Neural progenitor cell (in vitro differentiated cells): ENCODE measurements at regions not wholly inside any gene's neighbourhood (a gene's known extent, or its start where the extent isn't known, plus 50 kb on each side); places are given as distances from the start of the nearest gene placed in this dataset.

Experiments used
- DNase-seq: peaks from one replicate; pipeline ENCODE4 v3.0.0-alpha.2; 2016; ENCODE audit warnings: low spot score
- H2AFZ ChIP-seq: fragments of 200-600 bp; sonication (generic); replicated peaks from 2 replicates; pipeline ENCODE4 v1.6.1; 2016; ENCODE audit warnings: antibody characterized with exemption
- H3F3A ChIP-seq: fragments of 200-600 bp; sonication (generic); 2 replicates; pipeline ENCODE4 v1.6.1; 2016; ENCODE audit warnings: antibody characterized with exemption, low read depth
- H3K27ac ChIP-seq: fragments of 200-600 bp; sonication (generic); 2 replicates; pipeline ENCODE4 v1.5.1; 2016; ENCODE audit warnings: mild to moderate bottlenecking
- H3K27me3 ChIP-seq: fragments of 200-600 bp; sonication (generic); 2 replicates; pipeline ENCODE4 v1.6.1; 2016; ENCODE audit warnings: mild to moderate bottlenecking, moderate library complexity
- H3K36me3 ChIP-seq: fragments of 200-600 bp; sonication (generic); 2 replicates; pipeline ENCODE4 v1.5.1; 2016
- H3K4me1 ChIP-seq: fragments of 200-600 bp; sonication (generic); 2 replicates; pipeline ENCODE4 v1.6.1; 2016; ENCODE audit warnings: mixed run types
- H3K4me2 ChIP-seq: fragments of 200-600 bp; sonication (generic); 2 replicates; pipeline ENCODE4 v1.6.1; 2016
- H3K4me3 ChIP-seq: fragments of 200-600 bp; sonication (generic); 2 replicates; pipeline ENCODE4 v1.5.1; 2016
- H3K79me2 ChIP-seq: fragments of 200-600 bp; sonication (generic); 2 replicates; pipeline ENCODE4 v1.6.1; 2016; ENCODE audit warnings: low read depth
- H3K9ac ChIP-seq: fragments of 200-600 bp; sonication (generic); 2 replicates; pipeline ENCODE4 v1.6.1; 2016
- H3K9me3 ChIP-seq: fragments of 200-600 bp; sonication (generic); 2 replicates; pipeline ENCODE4 v1.5.1; 2016; ENCODE audit warnings: low read depth
- H4K20me1 ChIP-seq: fragments of 200-600 bp; sonication (generic); 2 replicates; pipeline ENCODE4 v1.6.1; 2016; ENCODE audit warnings: low read depth
- H3K27ac Mint-ChIP-seq: 3 replicates; pipeline ENCODE4 v1.8.0; 2021; ENCODE audit warnings: mixed read lengths
- H3K27me3 Mint-ChIP-seq: 2 replicates; pipeline ENCODE4 v1.8.0; 2022; ENCODE audit warnings: low read depth, mild to moderate bottlenecking, inconsistent platforms, moderate library complexity, mixed read lengths; ENCODE audit not compliant: insufficient read depth
- H3K36me3 Mint-ChIP-seq: 3 replicates; pipeline ENCODE4 v1.8.0; 2021; ENCODE audit warnings: mixed read lengths
- H3K4me1 Mint-ChIP-seq: 3 replicates; pipeline ENCODE4 v1.8.0; 2021; ENCODE audit warnings: mixed read lengths
- H3K4me3 Mint-ChIP-seq: 3 replicates; pipeline ENCODE4 v1.8.0; 2021; ENCODE audit warnings: mild to moderate bottlenecking, moderate library complexity, mixed read lengths
- H3K9me3 Mint-ChIP-seq: 3 replicates; pipeline ENCODE4 v1.8.0; 2020; ENCODE audit warnings: mixed read lengths
- EZH2 ChIP-seq: fragments of 200-600 bp; sonication (generic); IDR thresholded peaks from 2 replicates; pipeline ENCODE4 v1.6.1; 2017; ENCODE audit warnings: antibody characterized with exemption, mild to moderate bottlenecking, moderate library complexity
- EZH2phosphoT487 ChIP-seq: fragments of 200-600 bp; sonication (generic); IDR thresholded peaks from 2 replicates; pipeline ENCODE4 v1.6.1; 2017; ENCODE audit warnings: antibody characterized with exemption
- TF ChIP-seq, protein P1 (sequence below): fragments of 200-600 bp; sonication (generic); IDR thresholded peaks from 2 replicates; pipeline ENCODE4 v1.5.1; 2017; ENCODE audit warnings: antibody characterized with exemption, mild to moderate bottlenecking

DNA sequence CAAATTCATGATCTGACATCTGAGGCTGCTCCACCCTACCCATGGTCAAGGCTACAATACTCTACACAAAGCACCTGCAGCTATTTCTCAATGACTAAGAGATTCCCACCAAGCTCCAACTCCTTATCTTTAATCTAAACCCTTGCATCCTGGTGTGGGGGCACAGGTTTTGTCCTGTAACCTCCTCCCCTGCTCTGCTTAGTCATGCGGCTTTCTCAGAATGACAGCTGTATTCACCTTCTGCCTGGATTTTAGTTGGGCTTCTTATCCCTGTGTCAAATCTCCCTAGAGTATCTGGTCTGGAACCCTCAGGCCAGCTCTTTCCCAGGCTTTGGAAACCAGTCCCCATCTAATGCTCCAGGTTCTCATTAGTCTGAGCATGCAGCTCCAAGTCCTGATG, 159.0 kb downstream of the BARHL2 start:
- H3K4me3 Mint-ChIP-seq: no peak overlapping the region
- DNase-seq: no peak
- H3K9ac ChIP-seq: no peak overlapping the region

DNA sequence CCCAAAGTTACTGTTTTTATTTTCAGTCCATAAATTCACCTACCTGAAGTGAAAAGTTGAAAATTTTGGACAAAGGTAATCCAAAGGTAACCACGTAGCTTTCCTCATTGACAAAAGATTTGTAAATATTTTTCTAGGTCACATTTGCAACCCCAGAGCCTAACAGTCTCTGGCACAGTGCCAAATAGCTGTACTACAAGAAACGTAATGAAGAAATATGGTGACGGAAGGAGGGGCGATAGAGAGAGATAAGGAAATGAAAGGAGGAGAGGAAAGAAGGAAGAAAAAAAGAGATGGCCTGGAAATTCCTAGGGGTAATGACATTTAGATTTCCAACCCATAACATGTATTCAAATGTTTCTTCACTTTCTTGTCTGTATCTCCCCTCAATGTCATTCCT, 159.4 kb downstream of the BARHL2 start:
- no peak overlapping the region for H2AFZ ChIP-seq
- Mint-ChIP-seq H3K9me3 (peaks cover 9% of the 10 kb centered on the region), H3K27me3 (peaks cover 7% of the 10 kb centered on the region), H3K27ac (no peak overlapping the region), H3K4me1 (peaks cover 36% of the 10 kb centered on the region), H3K4me3 (no peak overlapping the region), H3K36me3 (peaks cover 2% of the 10 kb centered on the region)
- H3F3A ChIP-seq: no peaks in the 10 kb centered on the region
- no peak overlapping the region for H3K4me3 ChIP-seq
- DNase-seq: no peak
- H4K20me1 ChIP-seq: no peaks in the 10 kb centered on the region
- H3K9me3 ChIP-seq: no peaks in the 10 kb centered on the region
- no peaks in the 10 kb centered on the region for H3K79me2 ChIP-seq
- H3K27me3 ChIP-seq: peaks cover 8% of the 10 kb centered on the region
- no peak overlapping the region for H3K4me2 ChIP-seq
- no peaks in the 10 kb centered on the region for H3K36me3 ChIP-seq
- H3K27ac ChIP-seq: no peak overlapping the region
- peaks cover 9% of the 10 kb centered on the region for H3K4me1 ChIP-seq
- H3K9ac ChIP-seq: no peak overlapping the region
- TF ChIP-seq EZH2 (no peak), EZH2phosphoT487 (no peak)
- TF ChIP-seq, protein P1, sequence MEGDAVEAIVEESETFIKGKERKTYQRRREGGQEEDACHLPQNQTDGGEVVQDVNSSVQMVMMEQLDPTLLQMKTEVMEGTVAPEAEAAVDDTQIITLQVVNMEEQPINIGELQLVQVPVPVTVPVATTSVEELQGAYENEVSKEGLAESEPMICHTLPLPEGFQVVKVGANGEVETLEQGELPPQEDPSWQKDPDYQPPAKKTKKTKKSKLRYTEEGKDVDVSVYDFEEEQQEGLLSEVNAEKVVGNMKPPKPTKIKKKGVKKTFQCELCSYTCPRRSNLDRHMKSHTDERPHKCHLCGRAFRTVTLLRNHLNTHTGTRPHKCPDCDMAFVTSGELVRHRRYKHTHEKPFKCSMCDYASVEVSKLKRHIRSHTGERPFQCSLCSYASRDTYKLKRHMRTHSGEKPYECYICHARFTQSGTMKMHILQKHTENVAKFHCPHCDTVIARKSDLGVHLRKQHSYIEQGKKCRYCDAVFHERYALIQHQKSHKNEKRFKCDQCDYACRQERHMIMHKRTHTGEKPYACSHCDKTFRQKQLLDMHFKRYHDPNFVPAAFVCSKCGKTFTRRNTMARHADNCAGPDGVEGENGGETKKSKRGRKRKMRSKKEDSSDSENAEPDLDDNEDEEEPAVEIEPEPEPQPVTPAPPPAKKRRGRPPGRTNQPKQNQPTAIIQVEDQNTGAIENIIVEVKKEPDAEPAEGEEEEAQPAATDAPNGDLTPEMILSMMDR: no peak

More for the DNA sequence above, 159.0 kb downstream of the BARHL2 start:
- Histone ChIP-seq H3K79me2 (no peaks in the 10 kb centered on the region), H3K36me3 (no peaks in the 10 kb centered on the region), H3K4me3 (no peak overlapping the region), H3K4me2 (no peak overlapping the region), H3K27me3 (peaks cover 8% of the 10 kb centered on the region), H3K27ac (no peak overlapping the region), H3F3A (no peaks in the 10 kb centered on the region), H2AFZ (no peak overlapping the region), H3K4me1 (peaks cover 9% of the 10 kb centered on the region), H4K20me1 (no peaks in the 10 kb centered on the region), H3K9me3 (no peaks in the 10 kb centered on the region)
- Mint-ChIP-seq H3K36me3 (peaks cover 2% of the 10 kb centered on the region), H3K4me1 (peaks cover 40% of the 10 kb centered on the region), H3K9me3 (peaks cover 9% of the 10 kb centered on the region), H3K27me3 (peaks cover 7% of the 10 kb centered on the region), H3K27ac (no peak overlapping the region)
- TF ChIP-seq, protein P1: no peak
- TF ChIP-seq EZH2phosphoT487 (no peak), EZH2 (no peak)

DNA sequence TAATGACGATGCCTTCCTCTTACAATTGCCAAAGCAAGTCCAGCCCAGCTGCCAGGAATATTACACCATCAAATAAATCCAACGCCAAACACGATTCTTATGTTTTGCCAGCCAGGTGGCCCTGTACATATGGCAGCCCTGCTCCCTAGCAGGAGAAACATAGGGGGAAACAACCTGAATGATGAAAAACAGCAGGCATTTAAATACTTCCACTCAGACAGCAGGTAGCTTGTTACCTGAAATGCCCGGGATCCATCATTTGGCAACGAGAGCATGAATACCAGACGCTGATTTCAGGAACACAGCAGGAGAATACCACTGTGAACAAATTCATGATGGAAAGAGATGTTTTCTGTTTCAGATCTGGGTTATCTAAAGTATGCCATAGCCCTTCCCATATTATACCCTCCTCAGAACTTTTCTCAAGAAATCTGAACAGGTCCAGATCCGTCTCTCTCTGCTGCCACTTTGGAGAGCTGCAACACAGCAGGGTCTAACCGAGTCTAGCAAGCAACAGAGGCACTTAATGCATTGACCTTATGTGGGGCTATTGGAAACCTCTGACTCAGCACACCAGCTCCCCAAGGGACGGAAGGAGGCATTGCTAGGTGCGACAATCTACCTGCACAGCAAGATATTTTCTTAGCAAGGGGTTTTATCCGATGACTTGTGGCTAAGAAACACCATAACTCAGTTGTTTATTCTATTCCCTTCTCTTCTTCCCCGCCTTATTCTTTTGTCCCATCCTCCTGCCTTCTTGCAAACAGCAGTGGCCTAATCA, 166.3 kb downstream of the BARHL2 start:
- no peaks in the 10 kb centered on the region for H3K9me3 ChIP-seq
- H3K4me3 ChIP-seq: no peak overlapping the region
- Mint-ChIP-seq H3K27me3 (peaks cover 6% of the 10 kb centered on the region), H3K4me1 (peaks cover 18% of the 10 kb centered on the region), H3K4me3 (no peak overlapping the region), H3K9me3 (peaks cover 7% of the 10 kb centered on the region), H3K36me3 (peaks cover 2% of the 10 kb centered on the region), H3K27ac (no peak overlapping the region)
- H3K9ac ChIP-seq: no peak overlapping the region
- no peaks in the 10 kb centered on the region for H3F3A ChIP-seq
- no peaks in the 10 kb centered on the region for H3K36me3 ChIP-seq
- no peaks in the 10 kb centered on the region for H3K79me2 ChIP-seq
- H3K27ac ChIP-seq: no peak overlapping the region
- peaks cover 7% of the 10 kb centered on the region for H3K27me3 ChIP-seq
- DNase-seq: peak; percentile 59
- no peak for TF ChIP-seq EZH2phosphoT487
- TF ChIP-seq, protein P1: peak; percentile 47
- H2AFZ ChIP-seq: no peak overlapping the region
- H3K4me2 ChIP-seq: no peak overlapping the region
- no peaks in the 10 kb centered on the region for H4K20me1 ChIP-seq
- H3K4me1 ChIP-seq: peaks cover 23% of the 10 kb centered on the region
